ENCODE measurements at regions not wholly inside any gene's neighbourhood (a gene's known extent, or its start where the extent isn't known, plus 50 kb on each side); places are given as distances from the start of the nearest gene placed in this dataset.
"Not testable (repeated sequence)": the region's sequence is repeated elsewhere in the genome, so short reads cannot be mapped to it uniquely, and the experiment has no call there.

GRCh38 chr16:65334081-65334480 is 212.2 kb upstream of the CDH11 start:
- no peak for DNase-seq

GRCh38 chr16:65333283-65333682 is 211.4 kb upstream of the CDH11 start:
- DNase-seq: no peak

DNA sequence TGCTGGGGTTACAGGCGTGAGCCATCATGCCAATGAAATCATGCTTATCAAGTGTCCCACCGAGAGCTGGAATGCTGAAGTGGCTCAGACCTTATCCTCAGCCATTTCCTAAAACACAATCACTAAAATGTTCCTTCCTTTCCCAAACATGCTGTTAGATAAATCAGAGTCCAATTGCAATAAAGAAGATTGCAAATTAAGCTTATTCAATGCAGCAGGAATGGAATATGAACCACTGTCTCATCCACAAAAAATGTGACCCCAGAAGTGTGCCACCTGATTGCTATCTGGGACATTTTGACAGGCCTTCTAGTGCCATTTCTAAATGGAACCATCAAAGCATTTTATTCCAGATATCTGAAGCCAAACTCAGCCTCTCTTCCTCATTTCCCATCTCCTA is 205.5 kb upstream of the CDH11 start:
- DNase-seq: no peak

DNA sequence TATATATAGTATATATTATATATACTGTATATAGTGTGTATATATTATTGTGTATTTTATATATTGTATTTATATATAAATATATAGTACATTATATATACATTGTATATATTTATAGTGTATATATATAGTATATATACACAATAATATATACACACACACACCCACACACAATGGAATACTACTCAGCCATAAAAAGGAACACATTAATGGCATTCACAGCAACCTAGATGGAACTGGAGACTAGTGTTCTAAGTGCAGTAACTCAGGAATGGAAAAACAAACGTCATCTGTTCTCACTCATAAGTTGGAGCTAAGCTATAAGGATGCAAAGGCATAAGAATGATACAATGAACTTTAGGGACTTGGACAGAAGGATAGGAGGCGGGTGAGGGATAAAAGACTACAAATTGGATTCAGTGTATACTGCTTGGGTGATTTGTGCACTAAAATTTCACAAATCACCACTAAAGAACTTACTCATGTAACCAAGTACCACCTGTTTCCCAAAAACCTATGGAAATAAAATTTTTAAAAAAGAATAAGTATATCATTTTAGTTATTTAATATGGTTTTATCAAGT is 201.9 kb upstream of the CDH11 start:
- DNase-seq: no peak

DNA sequence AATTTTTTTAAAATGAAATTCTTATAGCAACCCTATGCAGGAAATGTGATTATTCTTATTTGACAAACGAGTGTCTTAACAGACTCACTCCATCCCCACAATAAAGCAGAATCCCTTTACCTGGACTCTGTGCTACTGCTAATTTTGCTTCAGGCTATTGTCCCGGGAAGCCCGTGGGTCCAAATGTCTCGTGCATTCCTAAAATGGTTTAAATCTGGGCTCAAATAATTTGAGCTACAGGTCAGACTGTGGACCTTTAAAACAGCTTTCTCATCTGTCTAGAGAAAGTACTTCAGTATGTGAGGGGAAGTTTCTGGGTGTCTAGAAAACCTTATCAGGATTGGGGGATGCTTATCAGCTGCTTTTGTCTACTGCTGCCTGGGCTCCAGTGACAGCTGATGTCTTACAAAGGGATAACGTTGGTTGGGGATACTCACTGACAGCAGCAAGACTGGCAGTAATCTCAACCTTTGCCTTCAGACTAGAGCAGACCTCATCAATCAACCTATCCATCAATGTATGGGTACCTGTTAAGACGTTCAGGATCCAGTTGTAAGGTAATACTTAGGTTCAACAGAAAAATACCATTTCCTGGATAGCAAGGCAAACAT is 197.9 kb upstream of the CDH11 start:
- no peak for DNase-seq

- DNase-seq: no peak
Observed at GRCh38 chr16:65318590-65319257, 196.9 kb upstream of the CDH11 start.

- no peak for DNase-seq
Observed at GRCh38 chr16:65318138-65318537, 196.3 kb upstream of the CDH11 start.

- no peak for DNase-seq
Observed at GRCh38 chr16:65316808-65317207, 194.9 kb upstream of the CDH11 start.

DNA sequence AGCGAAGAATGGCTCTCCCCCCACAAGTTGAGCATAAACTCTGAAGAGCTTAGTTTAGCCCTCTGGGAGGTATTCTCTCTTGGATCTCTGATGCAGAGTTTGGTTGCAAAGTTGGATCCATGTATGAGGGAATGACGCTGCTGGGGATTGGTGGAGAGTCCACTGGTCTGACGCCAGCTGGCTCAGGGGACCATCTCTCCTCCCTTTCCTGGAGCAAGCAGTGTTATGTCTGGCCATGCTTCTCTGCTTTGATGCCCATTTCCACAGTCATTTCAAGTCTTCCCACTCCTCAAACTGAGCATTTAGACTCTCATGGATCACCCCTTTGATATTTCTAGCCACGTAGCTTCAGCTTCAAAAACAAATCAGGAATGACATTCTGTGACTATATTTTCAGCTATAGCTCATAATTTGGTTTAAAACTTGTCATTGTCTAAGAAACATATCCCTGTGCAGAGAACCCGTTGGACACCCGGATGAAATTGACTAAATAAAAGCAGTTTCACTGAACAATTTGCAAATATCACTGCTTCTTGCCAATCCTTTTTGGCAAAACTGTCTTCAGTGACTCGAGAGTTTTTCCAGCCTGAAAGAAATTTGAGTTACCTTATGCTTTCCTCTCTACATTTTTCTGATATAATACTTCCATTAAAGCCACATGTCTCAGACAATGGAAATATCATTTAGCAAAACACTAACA is 193.4 kb upstream of the CDH11 start:
- no peak for DNase-seq

DNA sequence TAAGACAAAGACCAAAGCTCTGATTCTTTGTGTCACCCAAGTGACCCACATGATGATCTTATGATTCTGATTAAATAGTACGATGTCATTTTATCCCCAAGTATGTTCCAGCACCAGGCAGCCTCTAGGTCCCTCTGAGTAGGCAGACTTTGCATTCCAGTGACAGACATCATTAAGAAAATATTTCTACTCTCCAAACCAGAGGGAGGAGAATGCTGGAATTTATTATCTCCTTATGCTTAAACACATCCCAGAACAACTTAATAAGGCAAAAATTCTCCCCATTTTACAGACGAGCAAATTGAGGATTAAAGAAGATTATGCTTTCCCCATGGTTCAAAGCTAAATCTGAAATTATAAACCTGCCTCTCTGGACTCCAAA is 192.8 kb upstream of the CDH11 start:
- no peak for DNase-seq

DNA sequence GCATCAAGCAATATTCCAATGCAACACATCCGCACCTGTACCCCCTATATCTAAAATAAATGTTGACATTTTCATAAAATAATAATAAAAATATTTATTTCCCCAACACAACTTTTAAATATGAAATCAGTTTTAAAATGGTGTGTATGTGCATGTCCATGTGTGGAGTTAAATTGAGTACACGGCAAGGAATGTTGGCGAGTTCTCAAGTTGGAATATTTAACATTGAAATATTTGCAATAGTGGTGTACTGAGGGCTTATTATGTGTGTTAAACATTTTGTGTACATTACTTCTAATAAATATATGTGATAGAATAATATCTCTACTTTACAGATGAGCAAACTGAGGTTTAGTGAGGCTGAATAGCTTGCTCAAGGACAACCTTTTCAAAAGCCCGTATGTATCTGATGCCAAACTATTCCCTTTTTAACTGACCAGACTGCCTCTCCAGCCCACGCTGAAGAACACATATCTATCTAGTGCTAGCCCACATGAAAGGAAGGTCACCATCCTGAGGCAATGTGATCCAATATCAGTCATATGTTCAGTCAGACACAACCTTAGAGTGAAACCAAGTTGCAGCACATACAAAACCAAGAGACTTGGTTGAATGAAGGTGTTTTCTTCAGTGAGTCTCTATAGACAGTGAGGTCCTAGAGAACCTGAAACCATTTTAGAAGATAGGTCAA is 192.2 kb upstream of the CDH11 start:
- DNase-seq: no peak

DNA sequence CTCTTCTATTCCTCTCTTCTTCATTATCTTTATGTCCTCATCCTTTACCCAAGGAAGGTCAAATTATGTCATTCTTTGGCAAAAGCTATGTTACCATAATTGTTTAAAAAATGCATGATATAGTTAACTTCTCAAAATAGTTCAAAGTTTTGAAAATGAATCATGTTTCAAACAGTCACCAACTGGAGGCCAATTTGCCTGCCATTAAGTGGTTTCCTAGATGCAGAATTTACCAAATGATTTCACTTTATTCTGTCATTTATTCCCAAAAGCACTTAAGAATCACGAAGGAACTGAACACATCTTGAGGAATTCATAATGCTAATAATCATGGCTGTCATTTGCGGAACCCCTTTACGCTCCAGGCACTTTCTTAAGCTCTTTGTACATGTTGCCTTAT is 190.9 kb upstream of the CDH11 start:
- no peak for DNase-seq

DNA sequence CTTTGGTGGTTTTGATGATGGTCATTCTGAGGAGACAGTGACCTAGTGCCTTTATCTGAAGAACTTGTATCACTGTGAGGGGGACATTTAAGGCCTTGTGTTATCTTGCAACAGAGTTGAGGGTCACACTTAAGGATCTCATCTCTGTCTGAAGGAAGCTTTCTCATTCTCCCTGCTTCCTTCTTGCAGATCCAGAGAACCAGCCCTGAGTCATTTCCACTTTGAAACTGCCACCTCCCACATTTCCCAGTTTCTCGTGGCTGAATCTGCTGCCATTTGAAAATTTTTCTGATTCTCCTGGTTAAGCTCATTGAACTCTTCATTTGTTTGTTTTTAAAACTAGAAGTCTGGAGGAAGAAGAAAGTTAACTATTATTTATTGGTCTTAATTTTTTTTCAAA is 190.2 kb upstream of the CDH11 start:
- DNase-seq: no peak

DNA sequence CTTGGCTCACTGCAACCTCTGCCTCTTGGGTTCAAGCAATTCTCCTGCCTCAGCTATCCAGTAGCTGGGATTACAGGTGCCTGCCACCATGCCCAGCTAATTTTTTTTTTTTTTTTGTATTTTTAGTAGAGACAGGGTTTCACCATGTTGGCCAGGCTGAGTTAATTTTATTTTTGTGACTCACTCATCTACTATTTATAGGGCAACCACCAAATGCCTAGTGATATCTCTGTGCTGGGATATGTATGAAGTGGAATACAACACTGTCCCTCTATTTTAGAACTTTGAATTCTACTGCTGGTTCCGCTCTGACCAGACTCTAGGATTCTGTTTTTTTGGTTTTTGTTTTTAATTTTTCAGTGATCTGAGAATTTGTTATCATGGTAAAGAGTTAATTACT is 188.6 kb upstream of the CDH11 start:
- DNase-seq: not testable (repeated sequence)

GRCh38 chr16:65309354-65309753 is 187.5 kb upstream of the CDH11 start:
- no peak for DNase-seq

- no peak for DNase-seq
Observed at GRCh38 chr16:65308506-65308905, 186.6 kb upstream of the CDH11 start.

- DNase-seq: no peak
Observed at GRCh38 chr16:65307286-65307685, 185.4 kb upstream of the CDH11 start.

- DNase-seq: no peak
Observed at GRCh38 chr16:65306722-65307121, 184.9 kb upstream of the CDH11 start.

- no peak for DNase-seq
Observed at GRCh38 chr16:65306300-65306699, 184.4 kb upstream of the CDH11 start.

GRCh38 chr16:65305266-65305959 is 183.6 kb upstream of the CDH11 start:
- no peak for DNase-seq

DNA sequence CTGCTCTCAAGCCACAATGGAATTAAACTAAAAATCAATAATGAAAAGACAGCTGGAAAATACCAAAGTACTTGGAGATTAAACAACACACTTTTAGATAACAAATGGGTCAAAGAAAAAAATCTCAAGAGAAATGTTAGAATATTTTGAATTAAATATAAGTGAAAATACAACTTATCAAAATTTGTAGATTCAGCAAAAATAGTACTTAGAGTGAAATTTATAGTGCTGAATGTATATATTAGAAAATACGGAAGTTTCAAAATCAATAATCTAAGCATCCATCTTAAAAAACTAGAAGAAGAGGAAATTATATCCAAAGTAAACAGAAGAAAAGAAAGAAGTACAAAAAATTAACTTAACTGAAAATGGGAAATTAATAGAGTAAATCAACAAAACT is 179.2 kb upstream of the CDH11 start:
- no peak for DNase-seq

DNA sequence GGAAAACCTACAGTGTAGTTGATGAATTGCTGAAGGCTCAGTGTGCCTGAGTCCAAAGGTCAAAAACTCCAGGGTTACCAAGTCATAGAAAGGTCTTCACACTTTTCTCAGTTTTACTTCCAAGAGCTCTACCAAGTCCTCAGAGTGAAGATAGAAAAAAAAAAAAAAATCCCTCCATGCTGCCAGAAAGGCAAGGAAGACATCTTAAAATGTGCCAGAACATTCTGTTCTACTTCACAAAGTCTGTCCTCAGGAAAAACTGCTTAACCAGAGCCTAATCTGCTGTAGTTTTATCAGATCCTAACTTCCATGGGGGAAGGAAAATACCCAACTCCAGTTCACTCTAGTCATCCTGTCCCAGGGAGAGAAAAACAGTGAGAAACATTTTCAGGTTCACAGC is 175.6 kb upstream of the CDH11 start:
- DNase-seq: no peak

GRCh38 chr16:65295527-65295926 is 173.7 kb upstream of the CDH11 start:
- DNase-seq: no peak
